ENCODE measurements at regions not wholly inside any gene's neighbourhood (a gene's known extent, or its start where the extent isn't known, plus 50 kb on each side); places are given as distances from the start of the nearest gene placed in this dataset.

GRCh38 chr21:15159382-15160020 lies 94.7 kb upstream of the NRIP1 start (continued):
- TF ChIP-seq, protein P1, sequence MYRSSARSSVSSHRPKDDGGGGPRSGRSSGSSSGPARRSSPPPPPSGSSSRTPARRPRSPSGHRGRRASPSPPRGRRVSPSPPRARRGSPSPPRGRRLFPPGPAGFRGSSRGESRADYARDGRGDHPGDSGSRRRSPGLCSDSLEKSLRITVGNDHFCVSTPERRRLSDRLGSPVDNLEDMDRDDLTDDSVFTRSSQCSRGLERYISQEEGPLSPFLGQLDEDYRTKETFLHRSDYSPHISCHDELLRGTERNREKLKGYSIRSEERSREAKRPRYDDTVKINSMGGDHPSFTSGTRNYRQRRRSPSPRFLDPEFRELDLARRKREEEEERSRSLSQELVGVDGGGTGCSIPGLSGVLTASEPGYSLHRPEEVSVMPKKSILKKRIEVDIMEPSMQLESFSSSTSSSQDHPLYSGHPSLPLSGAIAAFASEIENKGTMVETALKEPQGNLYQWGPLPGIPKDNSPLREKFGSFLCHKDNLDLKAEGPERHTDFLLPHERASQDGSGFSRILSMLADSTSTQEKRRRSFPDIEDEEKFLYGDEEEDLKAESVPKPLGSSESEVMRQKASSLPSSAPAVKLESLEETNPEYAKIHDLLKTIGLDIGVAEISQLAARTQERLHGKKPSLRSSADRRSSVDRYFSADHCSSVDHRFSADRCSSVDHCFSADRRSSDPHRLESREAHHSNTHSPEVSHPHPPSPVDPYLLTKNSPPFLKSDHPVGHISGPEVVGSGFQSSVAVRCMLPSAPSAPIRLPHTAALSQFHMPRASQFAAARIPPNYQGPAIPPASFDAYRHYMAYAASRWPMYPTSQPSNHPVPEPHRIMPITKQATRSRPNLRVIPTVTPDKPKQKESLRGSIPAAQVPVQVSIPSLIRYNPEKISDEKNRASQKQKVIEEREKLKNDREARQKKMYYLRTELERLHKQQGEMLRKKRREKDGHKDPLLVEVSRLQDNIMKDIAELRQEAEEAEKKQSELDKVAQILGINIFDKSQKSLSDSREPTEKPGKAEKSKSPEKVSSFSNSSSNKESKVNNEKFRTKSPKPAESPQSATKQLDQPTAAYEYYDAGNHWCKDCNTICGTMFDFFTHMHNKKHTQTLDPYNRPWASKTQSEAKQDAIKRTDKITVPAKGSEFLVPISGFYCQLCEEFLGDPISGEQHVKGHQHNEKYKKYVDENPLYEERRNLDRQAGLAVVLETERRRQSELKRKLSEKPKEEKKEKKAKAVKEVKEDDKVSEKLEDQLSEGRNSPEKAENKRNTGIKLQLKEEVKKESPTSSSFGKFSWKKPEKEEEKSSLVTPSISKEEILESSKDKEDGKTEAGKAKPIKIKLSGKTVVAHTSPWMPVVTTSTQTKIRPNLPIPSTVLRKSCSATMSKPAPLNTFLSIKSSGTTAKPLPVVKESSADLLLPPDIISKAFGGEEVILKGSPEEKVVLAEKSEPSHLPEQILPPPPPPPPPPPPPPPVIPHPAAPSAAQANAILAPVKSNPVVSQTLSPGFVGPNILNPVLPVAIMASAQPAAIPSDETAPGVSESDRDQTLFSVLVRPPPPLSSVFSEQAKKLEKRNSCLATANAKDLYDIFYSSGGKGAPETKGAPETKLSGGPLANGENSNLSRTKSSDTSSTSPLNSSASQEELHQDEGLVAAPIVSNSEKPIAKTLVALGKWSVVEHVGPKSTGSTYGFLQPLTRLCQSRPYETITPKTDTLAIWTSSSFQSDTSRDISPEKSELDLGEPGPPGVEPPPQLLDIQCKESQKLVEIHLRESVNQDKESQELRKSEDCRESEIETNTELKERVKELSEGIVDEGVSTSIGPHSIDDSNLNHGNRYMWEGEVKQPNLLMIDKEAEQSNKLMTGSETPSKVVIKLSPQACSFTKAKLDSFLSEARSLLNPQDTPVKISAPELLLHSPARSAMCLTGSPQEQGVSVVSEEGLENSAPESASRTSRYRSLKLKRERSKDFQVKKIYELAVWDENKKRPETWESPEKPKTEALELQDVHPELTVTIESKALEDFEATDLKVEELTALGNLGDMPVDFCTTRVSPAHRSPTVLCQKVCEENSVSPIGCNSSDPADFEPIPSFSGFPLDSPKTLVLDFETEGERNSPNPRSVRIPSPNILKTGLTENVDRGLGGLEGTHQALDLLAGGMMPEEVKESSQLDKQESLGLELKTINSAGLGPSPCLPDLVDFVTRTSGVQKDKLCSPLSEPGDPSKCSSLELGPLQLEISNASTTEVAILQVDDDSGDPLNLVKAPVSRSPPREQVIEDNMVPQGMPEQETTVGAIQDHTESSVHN (IDR thresholded peaks at IDR 0.05; ENCODE audit: borderline replicate concordance in 1 of 2, low read depth in 1 of 2): no peak
- TF ChIP-seq EGR1 (conservative IDR thresholded peaks at IDR 0.05) (no peak), JUND (IDR thresholded peaks at IDR 0.05; ENCODE audit: borderline replicate concordance, low read depth, low read length) (peak; percentile 79), JUND (tag; IDR thresholded peaks at IDR 0.05; ENCODE audit: borderline replicate concordance, low read depth, low read length) (peak; percentile 70; the same call in 2 of the 3 replicates), ATF3 (IDR thresholded peaks at IDR 0.05) (peak; percentile 64), ATF3 (CRISPR knock-in tag; conservative IDR thresholded peaks at IDR 0.05) (no peak), PHTF2 (CRISPR knock-in tag; IDR thresholded peaks at IDR 0.05) (no peak), DPF2 (IDR thresholded peaks at IDR 0.05) (no peak), BDP1 (IDR thresholded peaks at IDR 0.05; ENCODE audit: insufficient read depth, insufficient read length) (no peak), CHCHD3 (CRISPR knock-in tag; IDR thresholded peaks at IDR 0.05) (no peak), HNRNPL (IDR thresholded peaks at IDR 0.05; ENCODE audit: low read depth, low read length) (no peak), RBM34 (IDR thresholded peaks at IDR 0.05; ENCODE audit: borderline replicate concordance, insufficient read depth, low read length) (no peak), ZNF175 (CRISPR knock-in tag; IDR thresholded peaks at IDR 0.05; ENCODE audit: low read depth) (no peak), YY1 (IDR thresholded peaks at IDR 0.05; ENCODE audit: borderline replicate concordance in 1 of 3, control insufficient read depth in 1 of 3, extremely low read depth in 1 of 3, insufficient read depth in 3 of 3, insufficient read length in 1 of 3, insufficient replicate concordance in 2 of 3, low read depth in 1 of 3, low read length in 2 of 3) (no peak), MBD2 (IDR thresholded peaks at IDR 0.05; ENCODE audit: borderline replicate concordance, low read depth) (no peak), CBFA2T3 (IDR thresholded peaks at IDR 0.05) (0 out of 2 replicates have a peak, but pooled peaks have one; percentile 22), ARID1B (IDR thresholded peaks at IDR 0.05) (0 out of 2 replicates have a peak, but pooled peaks have one; percentile 23)
- TF ChIP-seq, protein P2, sequence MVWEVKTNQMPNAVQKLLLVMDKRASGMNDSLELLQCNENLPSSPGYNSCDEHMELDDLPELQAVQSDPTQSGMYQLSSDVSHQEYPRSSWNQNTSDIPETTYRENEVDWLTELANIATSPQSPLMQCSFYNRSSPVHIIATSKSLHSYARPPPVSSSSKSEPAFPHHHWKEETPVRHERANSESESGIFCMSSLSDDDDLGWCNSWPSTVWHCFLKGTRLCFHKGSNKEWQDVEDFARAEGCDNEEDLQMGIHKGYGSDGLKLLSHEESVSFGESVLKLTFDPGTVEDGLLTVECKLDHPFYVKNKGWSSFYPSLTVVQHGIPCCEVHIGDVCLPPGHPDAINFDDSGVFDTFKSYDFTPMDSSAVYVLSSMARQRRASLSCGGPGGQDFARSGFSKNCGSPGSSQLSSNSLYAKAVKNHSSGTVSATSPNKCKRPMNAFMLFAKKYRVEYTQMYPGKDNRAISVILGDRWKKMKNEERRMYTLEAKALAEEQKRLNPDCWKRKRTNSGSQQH (CRISPR knock-in tag; IDR thresholded peaks at IDR 0.05): no peak
